Gastroesophageal sphincter (tissue), 3 donors: ENCODE measurements at regions not wholly inside any gene's neighbourhood (a gene's known extent, or its start where the extent isn't known, plus 50 kb on each side); places are given as distances from the start of the nearest gene placed in this dataset.
A peak's percentile ranks its signal among the peaks of the same experiment; 100 is the strongest.

Experiments
- EP300 ChIP-seq: sonication (generic); formaldehyde crosslinking; IDR thresholded peaks from one replicate; pipeline ENCODE4 v1.6.1; 2017; ENCODE audit warnings: antibody characterized with exemption, mild to moderate bottlenecking
- POLR2A ChIP-seq, 2 donors: fragments of 450-650 bp; IDR thresholded peaks; one replicate each; pipeline ENCODE4 v1.6.1; 2017; ENCODE audit warnings: antibody characterized with exemption in 2 of 2, mild to moderate bottlenecking in 2 of 2, moderate library complexity in 1 of 2
- POLR2AphosphoS5 ChIP-seq: sonication (generic); formaldehyde crosslinking; IDR thresholded peaks from one replicate; pipeline ENCODE4 v1.6.1; 2017; ENCODE audit warnings: antibody characterized with exemption
- TF ChIP-seq, protein P1 (sequence below), 4 experiments: fragments of 200-600 bp in 2 of 4; fragments of 450-650 bp in 2 of 4; sonication (generic) in 1 of 4; IDR thresholded peaks; one replicate each; pipeline ENCODE4 v1.5.1; 2017 to 2019; ENCODE audit warnings: antibody characterized with exemption in 4 of 4, mild to moderate bottlenecking in 2 of 4, moderate library complexity in 2 of 4

GRCh38 chrX:76253432-76253831 is 80.6 kb downstream of the PBDC1 start:
- TF ChIP-seq, protein P1, sequence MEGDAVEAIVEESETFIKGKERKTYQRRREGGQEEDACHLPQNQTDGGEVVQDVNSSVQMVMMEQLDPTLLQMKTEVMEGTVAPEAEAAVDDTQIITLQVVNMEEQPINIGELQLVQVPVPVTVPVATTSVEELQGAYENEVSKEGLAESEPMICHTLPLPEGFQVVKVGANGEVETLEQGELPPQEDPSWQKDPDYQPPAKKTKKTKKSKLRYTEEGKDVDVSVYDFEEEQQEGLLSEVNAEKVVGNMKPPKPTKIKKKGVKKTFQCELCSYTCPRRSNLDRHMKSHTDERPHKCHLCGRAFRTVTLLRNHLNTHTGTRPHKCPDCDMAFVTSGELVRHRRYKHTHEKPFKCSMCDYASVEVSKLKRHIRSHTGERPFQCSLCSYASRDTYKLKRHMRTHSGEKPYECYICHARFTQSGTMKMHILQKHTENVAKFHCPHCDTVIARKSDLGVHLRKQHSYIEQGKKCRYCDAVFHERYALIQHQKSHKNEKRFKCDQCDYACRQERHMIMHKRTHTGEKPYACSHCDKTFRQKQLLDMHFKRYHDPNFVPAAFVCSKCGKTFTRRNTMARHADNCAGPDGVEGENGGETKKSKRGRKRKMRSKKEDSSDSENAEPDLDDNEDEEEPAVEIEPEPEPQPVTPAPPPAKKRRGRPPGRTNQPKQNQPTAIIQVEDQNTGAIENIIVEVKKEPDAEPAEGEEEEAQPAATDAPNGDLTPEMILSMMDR (IDR thresholded peaks at IDR 0.05): peak in 3 of 4 experiments; percentile 31 to 53 (median 39)
- TF ChIP-seq EP300: no peak
- TF ChIP-seq POLR2AphosphoS5: no peak
- no peak for TF ChIP-seq POLR2A (IDR thresholded peaks at IDR 0.05)
